Skeletal muscle tissue (tissue), 3 donors: ENCODE measurements at regions not wholly inside any gene's neighbourhood (a gene's known extent, or its start where the extent isn't known, plus 50 kb on each side); places are given as distances from the start of the nearest gene placed in this dataset.
"Not testable (repeated sequence)": the region's sequence is repeated elsewhere in the genome, so short reads cannot be mapped to it uniquely, and the experiment has no call there.

ENCODE experiments used
- H3K27ac ChIP-seq: one replicate; pipeline ENCODE4 v1.7.0; 2013; ENCODE audit warnings: mild to moderate bottlenecking, low read depth, low read length, inconsistent platforms
- H3K27me3 ChIP-seq, 3 donors: one replicate each; pipeline ENCODE4 v1.7.0; 2013; ENCODE audit warnings: low read length in 3 of 3; ENCODE audit not compliant: control insufficient read depth in 3 of 3, insufficient read depth in 3 of 3
- H3K36me3 ChIP-seq, 3 donors: one replicate each; pipeline ENCODE4 v1.7.0; 2013; ENCODE audit warnings: low read length in 3 of 3; ENCODE audit not compliant: control insufficient read depth in 3 of 3, insufficient read depth in 3 of 3
- H3K4me1 ChIP-seq, 3 donors: one replicate each; pipeline ENCODE4 v1.7.0; 2013; ENCODE audit warnings: low read length in 3 of 3, mild to moderate bottlenecking in 3 of 3; ENCODE audit not compliant: control insufficient read depth in 3 of 3, insufficient read depth in 3 of 3
- H3K4me3 ChIP-seq, 3 donors: one replicate each; pipeline ENCODE4 v1.7.0; 2013; ENCODE audit warnings: low read length in 3 of 3
- H3K9ac ChIP-seq, 3 donors: one replicate each; pipeline ENCODE4 v1.7.0; 2013; ENCODE audit warnings: low read length in 3 of 3, mild to moderate bottlenecking in 3 of 3, moderate library complexity in 2 of 3, low read depth in 1 of 3
- H3K9me3 ChIP-seq, 3 donors: one replicate each; pipeline ENCODE4 v1.7.0; 2013; ENCODE audit warnings: low read length in 3 of 3; ENCODE audit not compliant: control insufficient read depth in 3 of 3
- donor health status: Osteomylitis.

DNA sequence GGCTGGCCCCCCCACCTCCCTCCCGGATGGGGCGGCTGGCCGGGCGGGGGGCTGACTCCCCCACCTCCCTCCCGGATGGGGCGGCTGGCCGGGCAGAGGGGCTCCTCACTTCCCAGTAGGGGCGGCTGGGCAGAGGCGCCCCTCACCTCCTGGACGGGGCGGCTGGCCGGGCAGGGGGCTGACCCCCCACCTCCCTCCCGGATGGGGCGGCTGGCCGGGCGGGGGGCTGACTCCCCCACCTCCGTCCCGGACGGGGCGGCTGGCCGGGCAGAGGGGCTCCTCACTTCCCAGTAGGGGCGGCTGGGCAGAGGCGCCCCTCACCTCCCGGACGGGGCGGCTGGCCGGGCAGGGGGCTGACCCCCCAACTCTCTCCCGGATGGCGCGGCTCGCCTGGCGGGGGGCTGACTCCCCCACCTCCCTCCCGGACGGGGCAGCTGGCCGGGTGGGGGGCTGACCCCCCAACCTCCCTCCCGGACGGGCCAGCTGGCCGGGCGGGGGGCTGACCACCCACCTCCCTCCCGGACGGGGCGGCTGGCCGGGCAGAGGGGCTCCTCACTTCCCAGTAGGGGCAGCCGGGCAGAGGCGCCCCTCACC, 194.1 kb upstream of the GRIA1 start:
- H3K9ac ChIP-seq, H3K4me1 ChIP-seq: not testable (repeated sequence)

DNA sequence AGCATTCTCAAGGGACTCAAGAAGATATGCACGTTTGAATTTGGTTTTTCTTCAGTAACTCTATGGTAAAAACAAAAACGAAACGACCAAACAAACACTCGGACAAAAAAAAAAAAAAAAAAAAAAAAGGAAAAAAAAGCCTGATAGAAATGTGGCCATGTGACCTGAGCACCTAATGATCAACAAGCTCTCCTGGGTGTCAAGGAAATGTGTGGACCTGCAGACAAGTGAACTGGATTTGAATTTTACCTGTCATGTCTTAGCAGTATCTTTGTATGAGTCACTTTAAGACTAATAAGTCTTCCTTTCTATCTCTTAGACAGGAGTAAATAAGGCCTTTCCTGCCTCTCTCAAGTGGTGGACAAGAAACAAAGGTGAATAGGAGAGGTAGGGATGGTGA, 190.6 kb upstream of the GRIA1 start:
- no peaks in the 10 kb centered on the region for H3K27me3 ChIP-seq

More for the DNA sequence above, 194.1 kb upstream of the GRIA1 start:
- not testable (repeated sequence) for H3K9me3 ChIP-seq, H3K36me3 ChIP-seq, H3K27me3 ChIP-seq, H3K27ac ChIP-seq, H3K4me3 ChIP-seq

DNA sequence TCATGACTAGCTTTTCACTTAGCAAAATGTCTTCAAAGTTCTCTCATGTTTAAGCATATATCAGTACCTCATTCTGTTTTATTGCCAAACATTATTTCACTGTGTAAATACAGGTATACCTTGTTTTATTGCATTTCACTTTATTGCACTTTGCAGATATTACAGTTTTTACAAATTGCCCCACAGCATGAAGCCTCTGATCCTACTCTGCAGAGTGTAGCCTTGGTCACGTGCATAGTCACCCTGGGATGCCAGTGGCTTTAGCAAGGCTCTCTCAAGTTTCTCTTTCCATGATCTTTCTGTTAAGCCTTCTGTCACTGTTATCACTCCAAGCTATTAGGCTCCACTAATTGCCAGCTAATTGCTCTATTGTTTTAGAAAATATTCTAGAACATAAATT, 182.2 kb upstream of the GRIA1 start:
- no peaks in the 10 kb centered on the region for H3K4me1 ChIP-seq
- no peak overlapping the region for H3K27ac ChIP-seq
- H3K4me3 ChIP-seq, result no peak overlapping the region
- H3K9ac ChIP-seq, result no peak overlapping the region
- H3K9me3 ChIP-seq, result no peaks in the 10 kb centered on the region
- no peaks in the 10 kb centered on the region for H3K36me3 ChIP-seq
- H3K27me3 ChIP-seq, result no peaks in the 10 kb centered on the region

More for the DNA sequence above, 190.6 kb upstream of the GRIA1 start:
- H3K9me3 ChIP-seq, result no peaks in the 10 kb centered on the region
- H3K27ac ChIP-seq, result no peak overlapping the region
- no peaks in the 10 kb centered on the region for H3K36me3 ChIP-seq
- no peak overlapping the region for H3K9ac ChIP-seq
- no peaks in the 10 kb centered on the region for H3K4me1 ChIP-seq
- no peak overlapping the region for H3K4me3 ChIP-seq

DNA sequence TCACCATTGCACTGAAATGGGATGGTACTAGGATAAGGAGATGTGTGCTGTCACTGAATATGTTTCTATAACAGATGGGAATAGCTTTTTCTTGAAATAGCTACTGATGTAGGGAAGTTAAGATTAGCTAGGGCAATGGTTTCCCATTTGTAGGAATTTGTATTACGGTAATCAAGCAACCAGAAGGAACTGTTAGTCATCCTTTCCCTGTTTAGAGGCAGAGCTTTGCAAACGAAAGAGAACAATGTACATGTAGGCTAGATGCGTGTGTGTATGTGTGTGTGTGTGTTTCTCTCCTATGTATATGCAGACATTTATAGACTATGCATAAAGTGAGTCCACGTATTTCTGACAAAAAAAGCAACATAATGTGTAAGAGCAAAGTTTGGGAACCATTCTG, 171.9 kb upstream of the GRIA1 start:
- no peaks in the 10 kb centered on the region for H3K36me3 ChIP-seq
- H3K9ac ChIP-seq, result no peak overlapping the region
- no peaks in the 10 kb centered on the region for H3K9me3 ChIP-seq
- H3K27me3 ChIP-seq, result no peaks in the 10 kb centered on the region
- H3K4me3 ChIP-seq, result no peak overlapping the region
- H3K4me1 ChIP-seq, result no peaks in the 10 kb centered on the region
- no peak overlapping the region for H3K27ac ChIP-seq

DNA sequence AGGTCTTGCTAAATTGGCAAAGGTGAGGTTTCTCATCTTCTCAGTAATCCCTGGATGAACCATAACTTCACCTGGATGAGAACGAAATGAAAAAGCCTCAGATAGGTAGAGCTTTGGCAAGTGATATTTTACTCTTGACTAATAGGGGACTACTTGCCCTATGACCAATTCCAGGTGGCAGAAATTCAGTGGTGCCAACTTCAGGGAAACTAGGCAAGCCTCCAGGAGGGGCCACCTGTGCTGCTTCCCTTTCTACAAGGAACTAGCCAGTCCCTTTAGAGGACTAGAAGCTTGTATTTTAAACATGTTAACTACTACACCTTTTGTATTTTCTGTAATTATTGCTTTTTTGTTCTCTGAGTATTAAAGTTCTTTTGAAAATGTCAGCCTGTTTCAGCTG, 169.0 kb upstream of the GRIA1 start:
- Histone ChIP-seq H3K4me1 (no peaks in the 10 kb centered on the region), H3K27ac (no peak overlapping the region), H3K27me3 (no peaks in the 10 kb centered on the region), H3K36me3 (no peaks in the 10 kb centered on the region), H3K4me3 (no peak overlapping the region), H3K9me3 (no peaks in the 10 kb centered on the region), H3K9ac (no peak overlapping the region)

DNA sequence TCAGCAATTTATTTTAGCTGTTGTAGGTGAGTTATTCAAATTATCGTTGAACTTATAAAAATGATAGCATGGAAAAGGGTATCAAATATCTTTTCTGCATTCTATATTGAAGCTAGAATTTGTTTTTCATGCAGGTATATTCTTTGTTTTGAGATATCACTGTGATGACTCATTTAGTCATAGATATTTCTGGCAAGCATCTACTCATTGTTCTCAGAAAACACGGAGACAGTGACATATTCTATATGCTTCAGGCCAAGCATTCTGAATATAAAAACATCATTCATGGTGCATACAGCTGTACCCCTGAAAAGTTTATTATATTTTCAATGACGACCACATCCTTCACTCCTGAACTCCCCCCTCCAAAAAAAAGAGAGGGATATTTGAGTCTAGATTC, 150.3 kb upstream of the GRIA1 start:
- H3K27me3 ChIP-seq, result no peaks in the 10 kb centered on the region
- H3K9ac ChIP-seq, result no peak overlapping the region
- H3K27ac ChIP-seq, result no peak overlapping the region
- no peaks in the 10 kb centered on the region for H3K4me1 ChIP-seq
- H3K9me3 ChIP-seq, result no peaks in the 10 kb centered on the region
- H3K36me3 ChIP-seq, result no peaks in the 10 kb centered on the region
- no peak overlapping the region for H3K4me3 ChIP-seq

DNA sequence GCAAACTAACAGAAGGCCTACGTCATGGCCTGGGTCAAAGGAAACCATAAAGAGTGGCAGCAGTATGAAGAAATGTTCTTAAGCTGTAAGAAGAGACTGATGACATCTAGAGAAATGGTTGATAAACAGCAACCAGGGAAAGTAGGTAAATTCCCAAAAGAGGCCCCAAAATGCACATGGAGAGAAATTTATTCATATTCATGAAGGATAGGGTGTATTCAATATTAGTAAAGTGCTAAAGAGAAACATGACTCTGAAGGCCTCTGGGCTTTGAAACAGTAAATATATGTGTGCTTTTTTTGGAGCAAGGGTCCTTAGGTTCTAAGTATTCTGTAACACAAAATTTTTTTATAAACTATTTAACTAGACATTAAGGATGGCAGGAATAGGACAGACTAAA, 149.7 kb upstream of the GRIA1 start:
- H3K4me1 ChIP-seq, result no peaks in the 10 kb centered on the region
- no peak overlapping the region for H3K4me3 ChIP-seq
- no peak overlapping the region for H3K27ac ChIP-seq
- no peaks in the 10 kb centered on the region for H3K36me3 ChIP-seq
- no peaks in the 10 kb centered on the region for H3K27me3 ChIP-seq
- H3K9ac ChIP-seq, result no peak overlapping the region
- no peaks in the 10 kb centered on the region for H3K9me3 ChIP-seq

DNA sequence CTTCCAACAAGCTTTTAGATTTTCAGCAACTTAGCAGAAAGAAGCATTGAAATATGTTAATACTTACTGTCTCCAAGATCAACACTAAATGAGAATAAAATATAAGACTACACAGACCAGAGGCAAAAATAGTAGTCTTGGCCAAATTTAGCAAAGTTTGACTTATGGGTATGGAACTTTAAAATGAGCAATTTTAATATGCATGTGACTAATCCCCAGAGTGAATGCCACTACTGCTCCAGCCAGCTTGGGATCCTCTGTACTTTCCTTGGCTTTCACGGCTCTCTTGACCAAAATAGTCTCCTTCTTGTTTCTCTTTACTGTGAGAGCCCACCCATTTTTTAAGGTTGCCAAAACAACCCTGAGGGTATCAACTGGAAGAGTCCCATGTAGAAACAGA, 148.0 kb upstream of the GRIA1 start:
- no peak overlapping the region for H3K9ac ChIP-seq
- H3K27me3 ChIP-seq, result no peaks in the 10 kb centered on the region
- H3K4me1 ChIP-seq, result no peaks in the 10 kb centered on the region
- no peaks in the 10 kb centered on the region for H3K36me3 ChIP-seq
- H3K27ac ChIP-seq, result no peak overlapping the region
- H3K4me3 ChIP-seq, result no peak overlapping the region
- H3K9me3 ChIP-seq, result no peaks in the 10 kb centered on the region

DNA sequence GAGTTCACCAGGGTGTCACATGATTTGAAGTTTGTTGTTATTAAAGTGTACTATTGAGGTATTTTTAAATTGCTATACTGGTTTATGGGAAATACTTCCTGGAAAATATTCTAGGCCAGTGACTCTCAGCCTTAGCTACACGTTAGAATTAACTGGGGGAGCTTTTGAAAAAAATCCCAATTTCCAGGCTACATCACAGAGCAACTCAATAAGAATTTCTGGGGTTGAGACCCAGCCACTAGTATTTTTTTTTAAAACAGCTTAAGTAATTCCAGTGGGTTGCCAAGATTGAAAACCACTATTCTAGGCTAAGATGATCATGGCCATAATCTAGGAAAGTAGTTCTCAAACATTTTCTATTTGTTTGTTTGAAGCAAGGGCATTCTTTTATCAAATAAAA, 142.9 kb upstream of the GRIA1 start:
- Histone ChIP-seq H3K4me3 (no peak overlapping the region), H3K27me3 (peaks cover 0 to 2% (median 0%) of the 10 kb centered on the region in 3 donors), H3K4me1 (no peaks in the 10 kb centered on the region), H3K9ac (no peak overlapping the region), H3K36me3 (no peaks in the 10 kb centered on the region), H3K9me3 (no peaks in the 10 kb centered on the region), H3K27ac (no peak overlapping the region)

DNA sequence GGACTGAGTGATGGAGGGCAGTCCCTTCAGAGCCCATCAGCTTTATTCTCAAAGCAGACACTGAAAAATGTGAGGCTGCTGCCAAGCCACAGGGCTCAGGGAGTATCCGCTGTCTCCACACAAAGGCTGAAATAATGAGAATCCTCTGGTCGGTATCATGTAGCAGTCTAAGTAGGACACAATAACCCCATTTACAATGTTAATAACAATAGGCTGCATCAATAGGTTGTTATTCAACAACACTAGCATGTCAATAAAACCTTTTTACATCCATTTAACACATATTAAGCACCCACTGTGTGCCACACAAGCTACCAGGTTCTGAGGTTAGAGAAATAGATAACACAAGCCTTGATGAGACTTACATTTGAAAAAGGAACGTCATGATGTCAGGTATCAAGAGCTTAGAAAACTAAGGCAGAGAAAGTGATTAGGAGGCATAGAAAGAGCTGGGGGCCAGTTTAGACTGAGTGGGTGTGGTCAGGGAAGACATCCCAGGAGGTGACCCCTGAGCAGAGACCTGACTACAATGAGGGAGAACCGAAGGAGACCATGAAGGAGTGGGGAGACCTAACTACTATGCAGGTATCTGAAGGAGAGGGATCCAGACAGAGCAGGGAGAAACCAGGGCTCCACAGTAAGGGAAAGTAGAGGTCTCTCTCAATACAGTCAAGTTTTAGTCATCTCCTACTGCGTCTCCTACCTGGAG, 140.1 kb upstream of the GRIA1 start:
- peaks cover 0 to 2% (median 0%) of the 10 kb centered on the region in 3 donors for H3K27me3 ChIP-seq
- H3K27ac ChIP-seq, result no peak overlapping the region
- H3K36me3 ChIP-seq, result no peaks in the 10 kb centered on the region
- no peaks in the 10 kb centered on the region for H3K4me1 ChIP-seq
- no peak overlapping the region for H3K9ac ChIP-seq
- H3K4me3 ChIP-seq, result no peak overlapping the region
- no peaks in the 10 kb centered on the region for H3K9me3 ChIP-seq
